Sigmoid colon (tissue), 4 donors: ENCODE measurements at regions not wholly inside any gene's neighbourhood (a gene's known extent, or its start where the extent isn't known, plus 50 kb on each side); places are given as distances from the start of the nearest gene placed in this dataset.
"Not testable (repeated sequence)": the region's sequence is repeated elsewhere in the genome, so short reads cannot be mapped to it uniquely, and the experiment has no call there.

ENCODE experiments used
- POLR2AphosphoS5 ChIP-seq, 4 donors: sonication (generic); formaldehyde crosslinking; IDR thresholded peaks; one replicate each; pipeline ENCODE4 v1.6.1; 2017; ENCODE audit warnings: antibody characterized with exemption in 4 of 4
- TF ChIP-seq, protein P1 (sequence below), 4 experiments: fragments of 450-650 bp in 3 of 4; fragments of 200-600 bp in 1 of 4; IDR thresholded peaks; one replicate each; pipeline ENCODE4 v1.5.1; 2016 to 2019; ENCODE audit warnings: antibody characterized with exemption in 4 of 4, mild to moderate bottlenecking in 3 of 4, moderate library complexity in 2 of 4

DNA sequence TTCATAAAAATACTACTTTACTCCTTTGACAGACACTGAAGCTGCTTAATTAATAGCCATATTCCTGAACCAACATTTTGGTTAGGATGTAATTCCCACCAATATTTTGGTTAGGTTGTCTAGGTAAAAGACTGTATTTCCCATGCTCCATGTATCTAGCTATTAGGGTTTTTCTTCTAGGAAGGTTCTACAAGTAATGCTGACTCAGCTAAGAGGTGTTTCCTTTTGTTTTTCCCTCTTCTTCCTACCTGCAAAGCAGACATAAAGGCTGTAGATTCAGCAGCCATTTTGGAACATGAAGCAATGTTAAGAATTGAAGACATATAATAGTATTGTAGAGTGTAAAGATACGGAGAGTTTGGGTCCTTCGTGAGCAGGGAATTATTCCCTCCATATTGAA lies 115.3 kb downstream of the OR4C45 start:
- TF ChIP-seq, protein P1, sequence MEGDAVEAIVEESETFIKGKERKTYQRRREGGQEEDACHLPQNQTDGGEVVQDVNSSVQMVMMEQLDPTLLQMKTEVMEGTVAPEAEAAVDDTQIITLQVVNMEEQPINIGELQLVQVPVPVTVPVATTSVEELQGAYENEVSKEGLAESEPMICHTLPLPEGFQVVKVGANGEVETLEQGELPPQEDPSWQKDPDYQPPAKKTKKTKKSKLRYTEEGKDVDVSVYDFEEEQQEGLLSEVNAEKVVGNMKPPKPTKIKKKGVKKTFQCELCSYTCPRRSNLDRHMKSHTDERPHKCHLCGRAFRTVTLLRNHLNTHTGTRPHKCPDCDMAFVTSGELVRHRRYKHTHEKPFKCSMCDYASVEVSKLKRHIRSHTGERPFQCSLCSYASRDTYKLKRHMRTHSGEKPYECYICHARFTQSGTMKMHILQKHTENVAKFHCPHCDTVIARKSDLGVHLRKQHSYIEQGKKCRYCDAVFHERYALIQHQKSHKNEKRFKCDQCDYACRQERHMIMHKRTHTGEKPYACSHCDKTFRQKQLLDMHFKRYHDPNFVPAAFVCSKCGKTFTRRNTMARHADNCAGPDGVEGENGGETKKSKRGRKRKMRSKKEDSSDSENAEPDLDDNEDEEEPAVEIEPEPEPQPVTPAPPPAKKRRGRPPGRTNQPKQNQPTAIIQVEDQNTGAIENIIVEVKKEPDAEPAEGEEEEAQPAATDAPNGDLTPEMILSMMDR (IDR thresholded peaks at IDR 0.05): not testable (repeated sequence)
- not testable (repeated sequence) for TF ChIP-seq POLR2AphosphoS5 (IDR thresholded peaks at IDR 0.05)
